ENCODE measurements at regions not wholly inside any gene's neighbourhood (a gene's known extent, or its start where the extent isn't known, plus 50 kb on each side); places are given as distances from the start of the nearest gene placed in this dataset.

- DNase-seq (ENCODE audit: low read depth), result no peak
Measured at GRCh38 chr9:26742828-26743476, 149.7 kb downstream of the CAAP1 start.

GRCh38 chr9:26735160-26735559, 157.4 kb downstream of the CAAP1 start:
- no peak for DNase-seq (ENCODE audit: low read depth)

- no peak for DNase-seq (ENCODE audit: low read depth)
Measured at GRCh38 chr9:26729187-26729586, 163.4 kb downstream of the CAAP1 start.

GRCh38 chr9:26727471-26727870, 165.1 kb downstream of the CAAP1 start:
- DNase-seq (ENCODE audit: low read depth), result no peak

GRCh38 chr9:26725573-26725972, 167.0 kb downstream of the CAAP1 start:
- DNase-seq (ENCODE audit: low read depth), result no peak

GRCh38 chr9:26723486-26723885, 169.1 kb downstream of the CAAP1 start:
- no peak for DNase-seq (ENCODE audit: low read depth)

GRCh38 chr9:26722755-26723154, 169.8 kb downstream of the CAAP1 start:
- no peak for DNase-seq (ENCODE audit: low read depth)

GRCh38 chr9:26710008-26710407, 182.6 kb downstream of the CAAP1 start:
- no peak for DNase-seq (ENCODE audit: low read depth)

GRCh38 chr9:26706223-26706622, 186.4 kb downstream of the CAAP1 start:
- no peak for DNase-seq (ENCODE audit: low read depth)

- no peak for DNase-seq (ENCODE audit: low read depth)
Measured at GRCh38 chr9:26695298-26695622, 197.3 kb downstream of the CAAP1 start.

GRCh38 chr9:26694381-26695297, 198.0 kb downstream of the CAAP1 start:
- DNase-seq (ENCODE audit: low read depth), result no peak

GRCh38 chr9:26689041-26689440, 203.6 kb downstream of the CAAP1 start:
- no peak for DNase-seq (ENCODE audit: low read depth)

GRCh38 chr9:26687421-26687820, 205.2 kb downstream of the CAAP1 start:
- no peak for DNase-seq (ENCODE audit: low read depth)

GRCh38 chr9:26685818-26686217, 206.8 kb downstream of the CAAP1 start:
- DNase-seq (ENCODE audit: low read depth), result no peak

- no peak for DNase-seq (ENCODE audit: low read depth)
Measured at GRCh38 chr9:26684029-26684428, 208.6 kb downstream of the CAAP1 start.

- no peak for DNase-seq (ENCODE audit: low read depth)
Measured at GRCh38 chr9:26682796-26683496, 209.7 kb downstream of the CAAP1 start.

- no peak for DNase-seq (ENCODE audit: low read depth)
Measured at GRCh38 chr9:26682041-26682440, 210.6 kb downstream of the CAAP1 start.

- no peak for DNase-seq (ENCODE audit: low read depth)
Measured at GRCh38 chr9:26677965-26678706, 214.5 kb downstream of the CAAP1 start.

- no peak for DNase-seq (ENCODE audit: low read depth)
Measured at GRCh38 chr9:26675035-26675434, 217.6 kb downstream of the CAAP1 start.

- no peak for DNase-seq (ENCODE audit: low read depth)
Measured at GRCh38 chr9:26673261-26673660, 219.3 kb downstream of the CAAP1 start.

GRCh38 chr9:26669701-26670670, 222.6 kb downstream of the CAAP1 start:
- no peak for DNase-seq (ENCODE audit: low read depth)

Measured in forelimb muscle (tissue), 1 donor.